Coronary artery (tissue), 2 donors: ENCODE measurements at regions not wholly inside any gene's neighbourhood (a gene's known extent, or its start where the extent isn't known, plus 50 kb on each side); places are given as distances from the start of the nearest gene placed in this dataset.

Experiments
- DNase-seq: peaks from one replicate; pipeline ENCODE4 v3.0.0-alpha.2; 2017; ENCODE audit warnings: low spot score
- H3K27ac ChIP-seq, 2 donors: fragments of 200-600 bp; sonication (generic); one replicate each; pipeline ENCODE4 v1.5.1; 2016 to 2019
- H3K4me3 ChIP-seq: fragments of 200-600 bp; sonication (generic); 2 replicates; pipeline ENCODE4 v1.5.1; 2016; ENCODE audit warnings: mild to moderate bottlenecking, moderate library complexity
- TF ChIP-seq, protein P1 (sequence below): fragments of 200-600 bp; sonication (generic); IDR thresholded peaks from one replicate; pipeline ENCODE4 v1.5.1; 2019; ENCODE audit warnings: antibody characterized with exemption

- DNase-seq: no peak
- TF ChIP-seq, protein P1, sequence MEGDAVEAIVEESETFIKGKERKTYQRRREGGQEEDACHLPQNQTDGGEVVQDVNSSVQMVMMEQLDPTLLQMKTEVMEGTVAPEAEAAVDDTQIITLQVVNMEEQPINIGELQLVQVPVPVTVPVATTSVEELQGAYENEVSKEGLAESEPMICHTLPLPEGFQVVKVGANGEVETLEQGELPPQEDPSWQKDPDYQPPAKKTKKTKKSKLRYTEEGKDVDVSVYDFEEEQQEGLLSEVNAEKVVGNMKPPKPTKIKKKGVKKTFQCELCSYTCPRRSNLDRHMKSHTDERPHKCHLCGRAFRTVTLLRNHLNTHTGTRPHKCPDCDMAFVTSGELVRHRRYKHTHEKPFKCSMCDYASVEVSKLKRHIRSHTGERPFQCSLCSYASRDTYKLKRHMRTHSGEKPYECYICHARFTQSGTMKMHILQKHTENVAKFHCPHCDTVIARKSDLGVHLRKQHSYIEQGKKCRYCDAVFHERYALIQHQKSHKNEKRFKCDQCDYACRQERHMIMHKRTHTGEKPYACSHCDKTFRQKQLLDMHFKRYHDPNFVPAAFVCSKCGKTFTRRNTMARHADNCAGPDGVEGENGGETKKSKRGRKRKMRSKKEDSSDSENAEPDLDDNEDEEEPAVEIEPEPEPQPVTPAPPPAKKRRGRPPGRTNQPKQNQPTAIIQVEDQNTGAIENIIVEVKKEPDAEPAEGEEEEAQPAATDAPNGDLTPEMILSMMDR: no peak
- Histone ChIP-seq H3K4me3 (no peak overlapping the region), H3K27ac (no peak overlapping the region)
Observed at GRCh38 chr6:135586844-135587243, 89.3 kb upstream of the AHI1 start.

DNA sequence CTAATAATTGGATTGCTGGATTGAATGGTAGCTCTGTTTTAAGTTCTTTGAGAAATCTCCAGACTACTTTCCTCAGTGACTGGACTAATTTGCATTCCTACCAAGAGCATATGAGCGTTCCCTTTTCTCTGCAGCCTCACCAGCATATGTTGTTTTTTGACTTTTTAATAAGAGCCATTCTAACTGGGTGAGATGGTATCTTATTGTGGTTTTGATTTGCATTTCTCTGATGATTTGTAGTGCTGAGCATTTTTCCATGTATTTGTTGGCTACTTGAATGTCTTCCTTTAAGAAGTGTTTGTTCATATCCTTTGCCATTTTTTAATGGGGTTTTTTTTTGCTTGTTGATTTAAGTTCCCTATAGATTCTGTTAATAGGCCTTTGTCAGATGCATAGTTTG, 94.7 kb upstream of the AHI1 start:
- DNase-seq: no peak
- no peak overlapping the region for H3K27ac ChIP-seq
- no peak overlapping the region for H3K4me3 ChIP-seq
- TF ChIP-seq, protein P1: no peak

- DNase-seq: no peak
- Histone ChIP-seq H3K4me3 (no peak overlapping the region), H3K27ac (no peak overlapping the region)
- TF ChIP-seq, protein P1: no peak
Observed at GRCh38 chr6:135594000-135594399, 96.5 kb upstream of the AHI1 start.

DNA sequence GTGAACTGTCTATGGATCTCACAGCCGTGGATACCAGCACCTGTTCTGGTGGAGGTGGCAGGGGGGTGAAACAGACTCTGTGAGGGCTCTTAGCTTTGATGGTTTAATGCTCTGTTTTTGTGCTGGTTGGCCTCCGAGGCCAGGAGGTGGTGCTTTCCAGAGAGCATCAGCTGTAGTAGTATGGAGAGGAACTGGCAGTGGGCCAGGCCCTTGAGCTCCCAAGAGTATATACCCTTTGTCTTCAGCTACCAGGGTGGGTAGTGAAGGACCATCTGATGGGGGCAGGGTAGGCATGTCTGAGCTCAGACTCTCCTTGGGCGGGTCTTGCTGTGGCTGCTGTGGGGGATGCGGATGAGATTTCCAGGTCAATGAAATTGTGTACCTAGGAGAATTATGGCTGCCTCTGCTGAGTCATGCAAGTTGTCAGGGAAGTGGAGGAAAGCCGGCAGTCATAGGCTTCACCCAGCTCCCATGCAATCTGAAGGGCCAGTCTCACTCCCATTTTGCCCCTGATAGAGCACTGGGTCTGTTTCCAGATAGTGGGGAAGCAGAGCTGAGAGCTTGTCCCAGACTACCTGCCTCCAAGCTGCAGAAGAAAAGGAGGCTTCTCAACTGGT, 102.7 kb upstream of the AHI1 start:
- TF ChIP-seq, protein P1: no peak
- Histone ChIP-seq H3K27ac (no peak overlapping the region), H3K4me3 (no peak overlapping the region)
- DNase-seq: no peak

- H3K27ac ChIP-seq: no peak overlapping the region
- no peak overlapping the region for H3K4me3 ChIP-seq
- TF ChIP-seq, protein P1: no peak
- DNase-seq: no peak
Observed at GRCh38 chr6:135600931-135601330, 103.4 kb upstream of the AHI1 start.

DNA sequence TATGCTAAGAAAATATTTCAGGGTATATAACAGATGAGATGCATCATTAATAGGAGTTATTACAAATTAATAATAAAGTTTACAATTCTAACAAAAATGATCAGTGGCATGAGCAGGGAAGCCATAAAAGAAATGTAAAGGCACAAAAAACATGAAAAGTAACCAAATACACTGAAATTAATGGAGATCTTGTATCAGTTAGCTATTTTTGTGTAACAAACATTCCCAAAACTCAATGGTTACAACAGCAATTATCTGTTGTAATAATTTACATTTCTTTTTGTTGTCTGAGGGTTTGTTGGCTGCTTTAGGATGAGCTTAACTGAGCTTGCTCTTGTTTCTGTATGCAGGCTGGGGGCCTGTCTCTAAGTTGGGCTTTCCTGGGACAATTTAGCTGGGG, 104.3 kb upstream of the AHI1 start:
- no peak for DNase-seq
- TF ChIP-seq, protein P1: no peak
- Histone ChIP-seq H3K4me3 (no peak overlapping the region), H3K27ac (no peak overlapping the region)

GRCh38 chr6:135603249-135603648, 105.7 kb upstream of the AHI1 start:
- Histone ChIP-seq H3K4me3 (no peak overlapping the region), H3K27ac (no peak overlapping the region)
- TF ChIP-seq, protein P1: no peak
- DNase-seq: no peak
